ENCODE measurements at regions not wholly inside any gene's neighbourhood (a gene's known extent, or its start where the extent isn't known, plus 50 kb on each side); places are given as distances from the start of the nearest gene placed in this dataset.

- no peak overlapping the region for H3K4me3 ChIP-seq (ENCODE audit: low read depth, low read length)
- no peak for TF ChIP-seq CTCF (IDR thresholded peaks at IDR 0.05; ENCODE audit: low read depth, low read length)
Observed at GRCh38 chr1:94734963-94735901, 84.9 kb upstream of the SLC44A3 start.

- no peak overlapping the region for H3K4me3 ChIP-seq (ENCODE audit: low read depth, low read length)
- no peak for TF ChIP-seq CTCF (IDR thresholded peaks at IDR 0.05; ENCODE audit: low read depth, low read length)
Observed at GRCh38 chr1:94731891-94732290, 88.3 kb upstream of the SLC44A3 start.

- TF ChIP-seq CTCF (IDR thresholded peaks at IDR 0.05; ENCODE audit: low read depth, low read length): no peak
- H3K4me3 ChIP-seq (ENCODE audit: low read depth, low read length): no peak overlapping the region
Observed at GRCh38 chr1:94730450-94730849, 89.7 kb upstream of the SLC44A3 start.

GRCh38 chr1:94729267-94729666 lies 90.9 kb upstream of the SLC44A3 start:
- TF ChIP-seq CTCF (IDR thresholded peaks at IDR 0.05; ENCODE audit: low read depth, low read length): no peak
- H3K4me3 ChIP-seq (ENCODE audit: low read depth, low read length): no peak overlapping the region

GRCh38 chr1:94727846-94728715 lies 92.1 kb upstream of the SLC44A3 start:
- TF ChIP-seq CTCF (IDR thresholded peaks at IDR 0.05; ENCODE audit: low read depth, low read length): no peak
- H3K4me3 ChIP-seq (ENCODE audit: low read depth, low read length): no peak overlapping the region

GRCh38 chr1:94726981-94727685 lies 93.0 kb upstream of the SLC44A3 start:
- no peak for TF ChIP-seq CTCF (IDR thresholded peaks at IDR 0.05; ENCODE audit: low read depth, low read length)
- no peak overlapping the region for H3K4me3 ChIP-seq (ENCODE audit: low read depth, low read length)

Data from WI38 (cell line).